ENCODE measurements at regions not wholly inside any gene's neighbourhood (a gene's known extent, or its start where the extent isn't known, plus 50 kb on each side); places are given as distances from the start of the nearest gene placed in this dataset.

DNA sequence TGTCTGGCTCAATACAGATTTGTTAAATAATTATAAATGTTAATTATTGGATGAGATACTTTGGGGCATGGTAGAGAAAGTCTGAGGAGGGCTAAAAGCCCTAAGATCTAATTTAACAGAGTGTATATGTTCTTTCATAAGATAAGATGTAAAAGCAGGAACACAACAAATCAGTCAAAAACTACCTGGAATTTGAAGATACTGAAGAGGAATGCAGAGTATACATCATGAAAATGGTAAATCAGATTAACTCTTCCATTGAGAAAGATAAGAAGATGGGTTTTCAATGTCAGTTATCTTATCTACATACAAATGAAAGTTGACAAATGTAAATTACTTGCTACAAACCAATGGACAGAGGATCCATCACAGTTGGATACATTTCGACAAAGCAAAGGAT, 107.3 kb upstream of the NFIB start:
- no peak for DNase-seq (ENCODE audit: extremely low spot score)
- no peak overlapping the region for H3K27ac ChIP-seq (replicated peaks in 1 of 4)
- H3K4me1 ChIP-seq, result peaks cover 0 to 6% (median 2%) of the 10 kb centered on the region in 4 donors
- no peaks in the 10 kb centered on the region for H3K36me3 ChIP-seq
- intact Hi-C loops (cut with DNase I), result no loop called here
- no peaks in the 10 kb centered on the region for H3K27me3 ChIP-seq
- no peak overlapping the region for H3K4me3 ChIP-seq
- 91% methylated on average over 1 of the region's 1 CpG for WGBS
- no peaks in the 10 kb centered on the region for H3K9me3 ChIP-seq
- TF ChIP-seq POLR2A (IDR thresholded peaks at IDR 0.05; ENCODE audit: low read depth) (no peak), EP300 (IDR thresholded peaks at IDR 0.05) (no peak), POLR2AphosphoS5 (IDR thresholded peaks at IDR 0.05) (no peak)
- TF ChIP-seq, protein P1, sequence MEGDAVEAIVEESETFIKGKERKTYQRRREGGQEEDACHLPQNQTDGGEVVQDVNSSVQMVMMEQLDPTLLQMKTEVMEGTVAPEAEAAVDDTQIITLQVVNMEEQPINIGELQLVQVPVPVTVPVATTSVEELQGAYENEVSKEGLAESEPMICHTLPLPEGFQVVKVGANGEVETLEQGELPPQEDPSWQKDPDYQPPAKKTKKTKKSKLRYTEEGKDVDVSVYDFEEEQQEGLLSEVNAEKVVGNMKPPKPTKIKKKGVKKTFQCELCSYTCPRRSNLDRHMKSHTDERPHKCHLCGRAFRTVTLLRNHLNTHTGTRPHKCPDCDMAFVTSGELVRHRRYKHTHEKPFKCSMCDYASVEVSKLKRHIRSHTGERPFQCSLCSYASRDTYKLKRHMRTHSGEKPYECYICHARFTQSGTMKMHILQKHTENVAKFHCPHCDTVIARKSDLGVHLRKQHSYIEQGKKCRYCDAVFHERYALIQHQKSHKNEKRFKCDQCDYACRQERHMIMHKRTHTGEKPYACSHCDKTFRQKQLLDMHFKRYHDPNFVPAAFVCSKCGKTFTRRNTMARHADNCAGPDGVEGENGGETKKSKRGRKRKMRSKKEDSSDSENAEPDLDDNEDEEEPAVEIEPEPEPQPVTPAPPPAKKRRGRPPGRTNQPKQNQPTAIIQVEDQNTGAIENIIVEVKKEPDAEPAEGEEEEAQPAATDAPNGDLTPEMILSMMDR (IDR thresholded peaks at IDR 0.05), result no peak

DNA sequence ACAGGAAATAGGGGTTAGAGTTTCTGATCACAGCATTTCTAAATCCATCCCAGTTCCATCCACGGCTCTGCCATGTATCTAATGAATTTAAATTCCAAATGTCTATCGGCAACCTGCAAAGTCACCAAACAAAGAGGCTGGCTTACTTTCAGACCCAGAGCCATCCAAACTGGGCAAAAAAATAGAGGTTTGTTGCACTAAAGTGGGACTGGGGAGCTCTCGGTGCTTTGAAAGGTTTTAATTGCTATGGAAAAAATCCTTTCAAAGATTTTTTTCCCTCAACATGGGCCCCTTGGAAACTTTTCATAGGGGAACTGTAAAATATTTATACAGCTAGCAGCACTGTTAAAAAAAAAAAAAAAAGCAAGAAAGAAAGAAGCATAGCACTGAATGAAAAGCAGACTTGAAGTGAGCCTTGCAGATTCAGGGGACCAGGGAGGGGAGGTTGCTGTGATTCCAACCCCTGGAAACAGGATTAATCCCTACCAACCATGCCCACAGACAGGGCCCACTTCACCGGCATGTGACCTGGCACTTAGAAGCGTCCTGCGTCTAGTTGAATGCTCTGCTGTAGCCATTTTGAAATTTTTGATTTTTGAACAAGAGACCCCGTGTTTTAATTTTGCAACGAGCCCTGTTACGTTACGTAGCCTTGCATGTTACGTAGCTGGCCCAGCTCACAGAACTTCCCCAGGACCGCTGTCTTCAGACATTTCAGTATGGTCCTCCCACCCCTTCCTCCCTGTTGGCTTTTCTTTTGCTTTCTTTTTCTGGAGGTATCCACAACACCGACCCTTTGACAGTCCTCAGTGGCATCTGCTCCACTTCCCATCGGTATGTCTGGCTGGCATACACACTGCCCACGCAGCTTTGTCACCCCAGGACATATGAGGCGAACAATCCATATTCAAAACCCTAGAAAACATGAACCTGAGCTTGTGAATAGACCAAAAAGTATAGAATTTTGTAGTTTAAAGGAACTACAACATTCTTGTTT, 105.3 kb upstream of the NFIB start:
- Histone ChIP-seq H3K36me3 (no peaks in the 10 kb centered on the region), H3K27ac (replicated peaks in 1 of 4) (no peak overlapping the region), H3K4me1 (peaks cover 0 to 6% (median 0%) of the 10 kb centered on the region in 4 donors), H3K27me3 (no peaks in the 10 kb centered on the region), H3K4me3 (peak overlapping the region in 1 of 4 donors; percentile 7), H3K9me3 (peaks cover 0 to 9% (median 4%) of the 10 kb centered on the region in 4 donors)
- TF ChIP-seq, protein P1 (IDR thresholded peaks at IDR 0.05), result no peak
- no peak for TF ChIP-seq POLR2A (IDR thresholded peaks at IDR 0.05; ENCODE audit: low read depth)
- no peak for TF ChIP-seq EP300 (IDR thresholded peaks at IDR 0.05)
- TF ChIP-seq POLR2AphosphoS5 (IDR thresholded peaks at IDR 0.05), result no peak
- WGBS, result 74% methylated on average over 16 of the region's 16 CpGs
- no peak for DNase-seq (ENCODE audit: extremely low spot score)
- intact Hi-C loops (cut with DNase I), result no loop called here

DNA sequence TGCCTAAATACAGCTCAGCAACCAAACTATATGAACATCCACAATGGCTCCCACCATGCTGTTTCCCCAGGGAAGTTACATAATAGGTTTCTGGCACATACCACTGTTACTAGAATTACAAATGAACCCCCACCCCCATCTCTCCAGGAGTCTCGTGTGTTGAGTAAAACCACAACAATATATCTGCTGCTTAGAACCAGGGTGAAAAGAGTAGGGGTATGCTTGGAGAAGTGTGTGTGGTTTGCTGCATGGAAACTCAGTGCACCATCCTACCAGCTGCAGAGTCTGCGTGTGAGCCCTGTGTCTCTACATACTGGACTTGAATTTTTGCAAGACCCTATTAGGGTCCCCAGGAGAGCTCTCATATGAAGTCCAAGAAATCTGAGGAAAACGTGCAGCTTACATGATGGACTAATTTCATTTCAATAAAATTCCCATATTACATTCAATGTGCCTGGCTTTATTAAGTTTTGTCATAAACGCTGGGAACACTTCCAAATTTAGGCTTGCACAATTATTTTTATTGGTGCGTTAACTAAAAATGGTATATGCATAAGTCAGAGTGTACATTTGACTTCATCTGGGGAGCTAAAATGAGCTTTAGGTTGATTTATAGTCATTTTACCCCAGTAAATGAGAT, 104.5 kb upstream of the NFIB start:
- H3K4me1 ChIP-seq, result peaks cover 0 to 6% (median 0%) of the 10 kb centered on the region in 4 donors
- no peaks in the 10 kb centered on the region for H3K27me3 ChIP-seq
- no peak for DNase-seq (ENCODE audit: extremely low spot score)
- peaks cover 0 to 9% (median 4%) of the 10 kb centered on the region in 4 donors for H3K9me3 ChIP-seq
- 55% methylated on average over 5 of the region's 5 CpGs for WGBS
- H3K4me3 ChIP-seq, result no peak overlapping the region
- H3K36me3 ChIP-seq, result no peaks in the 10 kb centered on the region
- no peak overlapping the region for H3K27ac ChIP-seq (replicated peaks in 1 of 4)
- intact Hi-C loops (cut with DNase I), result no loop called here
- TF ChIP-seq POLR2A (IDR thresholded peaks at IDR 0.05; ENCODE audit: low read depth) (no peak), EP300 (IDR thresholded peaks at IDR 0.05) (no peak), POLR2AphosphoS5 (IDR thresholded peaks at IDR 0.05) (no peak)
- TF ChIP-seq, protein P1 (IDR thresholded peaks at IDR 0.05), result no peak

DNA sequence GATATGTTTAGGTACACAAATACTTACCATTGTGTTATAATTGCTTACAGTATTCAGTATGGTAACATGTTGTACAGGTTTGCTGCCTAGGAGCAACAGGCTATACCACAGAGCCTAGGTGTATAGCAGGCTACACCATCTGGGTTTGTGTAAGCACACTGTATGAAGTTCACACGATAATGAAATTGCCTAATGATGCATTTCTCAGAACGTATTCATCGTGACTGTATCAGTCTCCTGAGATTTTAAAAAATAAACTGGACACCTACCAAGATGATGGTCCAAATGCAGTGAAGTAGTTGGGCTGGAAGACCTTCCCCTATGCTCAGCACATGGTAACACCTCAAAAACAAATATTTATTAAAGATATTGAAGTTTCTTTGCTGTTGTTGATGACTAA, 103.3 kb upstream of the NFIB start:
- Histone ChIP-seq H3K36me3 (no peaks in the 10 kb centered on the region), H3K4me3 (no peak overlapping the region), H3K9me3 (peaks cover 0 to 9% (median 4%) of the 10 kb centered on the region in 4 donors), H3K27ac (replicated peaks in 1 of 4) (no peak overlapping the region), H3K4me1 (peaks cover 0 to 6% (median 0%) of the 10 kb centered on the region in 4 donors), H3K27me3 (no peaks in the 10 kb centered on the region)
- no peak for DNase-seq (ENCODE audit: extremely low spot score)
- WGBS, result 93% methylated on average over 3 of the region's 3 CpGs
- TF ChIP-seq, protein P1 (IDR thresholded peaks at IDR 0.05), result no peak
- TF ChIP-seq POLR2A (IDR thresholded peaks at IDR 0.05; ENCODE audit: low read depth), result no peak
- no peak for TF ChIP-seq POLR2AphosphoS5 (IDR thresholded peaks at IDR 0.05)
- TF ChIP-seq EP300 (IDR thresholded peaks at IDR 0.05), result no peak
- intact Hi-C loops (cut with DNase I), result no loop called here
